Hematopoietic multipotent progenitor cell treated with erythropoietin and hydrocortisone succinate and interleukin-3 and kit ligand, for 15 days (in vitro differentiated cells): ENCODE measurements at regions not wholly inside any gene's neighbourhood (a gene's known extent, or its start where the extent isn't known, plus 50 kb on each side); places are given as distances from the start of the nearest gene placed in this dataset.

ENCODE experiments used
- DNase-seq: peaks from one replicate; pipeline ENCODE4 v3.0.0-alpha.2; 2015; ENCODE audit warnings: low spot score

DNA sequence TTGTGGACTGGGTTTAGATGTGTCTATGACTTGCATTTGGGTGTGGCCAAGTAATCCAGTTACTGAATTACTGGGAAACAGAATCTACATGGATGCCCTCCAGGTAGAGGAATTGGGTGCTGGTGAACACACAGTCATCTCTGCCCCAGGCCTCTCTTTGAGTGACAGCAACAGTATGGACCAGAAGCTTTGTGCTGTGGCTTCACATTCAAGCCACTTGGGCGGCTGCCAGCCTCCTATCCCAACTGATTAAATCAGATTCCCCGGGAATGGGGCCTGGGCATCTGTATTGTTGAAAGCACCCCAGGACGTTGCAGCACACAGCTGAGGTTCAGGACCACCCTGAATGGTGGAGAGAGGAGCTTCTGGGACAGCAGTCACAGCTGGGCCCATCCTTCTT is 144.6 kb downstream of the DHX35 start:
- DNase-seq: no peak

GRCh38 chr20:39105551-39105950 is 143.4 kb downstream of the DHX35 start:
- DNase-seq: no peak

GRCh38 chr20:39103732-39104131 is 141.6 kb downstream of the DHX35 start:
- no peak for DNase-seq

DNA sequence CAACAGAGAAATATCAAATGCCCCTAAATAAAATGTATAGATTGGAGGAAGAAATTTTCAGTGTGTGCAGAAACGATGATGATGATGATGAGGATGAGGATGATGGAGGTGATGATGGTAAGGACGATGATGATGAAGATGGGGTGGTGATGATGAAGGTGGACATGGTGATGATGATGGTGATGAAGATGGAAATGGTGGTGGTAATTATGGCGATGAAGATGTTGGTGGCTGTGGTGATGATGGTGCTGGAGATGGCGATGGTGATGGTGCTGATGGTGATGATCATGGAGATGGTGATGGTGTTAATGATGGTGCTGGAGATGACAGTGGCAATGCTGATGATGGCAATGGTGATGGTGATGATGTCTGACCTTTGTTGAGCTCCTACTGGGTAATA is 141.2 kb downstream of the DHX35 start:
- DNase-seq: no peak

GRCh38 chr20:39101895-39102294 is 139.8 kb downstream of the DHX35 start:
- no peak for DNase-seq

DNA sequence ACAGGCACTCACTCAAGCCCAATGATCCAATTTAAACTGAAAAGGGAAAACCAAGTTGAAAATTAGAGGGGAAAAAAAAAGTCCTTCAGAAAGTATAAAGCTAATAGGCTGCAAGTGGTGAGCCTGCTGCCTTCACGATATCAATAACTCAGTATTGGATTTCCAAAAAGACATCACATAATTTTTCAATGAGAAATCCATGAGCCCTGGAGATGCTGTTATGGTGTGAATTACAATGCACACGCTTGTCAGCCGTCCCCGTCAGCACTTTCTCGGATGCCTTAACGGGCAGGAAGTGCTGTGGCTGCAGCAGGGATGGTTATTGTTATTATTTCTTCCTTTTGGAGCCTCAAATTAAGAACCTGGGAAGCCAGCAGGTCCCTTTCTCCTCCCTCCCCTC is 138.5 kb downstream of the DHX35 start:
- DNase-seq: no peak

- DNase-seq: no peak
Observed at GRCh38 chr20:39097889-39098288, 135.7 kb downstream of the DHX35 start.

- no peak for DNase-seq
Observed at GRCh38 chr20:39095870-39096269, 133.7 kb downstream of the DHX35 start.

DNA sequence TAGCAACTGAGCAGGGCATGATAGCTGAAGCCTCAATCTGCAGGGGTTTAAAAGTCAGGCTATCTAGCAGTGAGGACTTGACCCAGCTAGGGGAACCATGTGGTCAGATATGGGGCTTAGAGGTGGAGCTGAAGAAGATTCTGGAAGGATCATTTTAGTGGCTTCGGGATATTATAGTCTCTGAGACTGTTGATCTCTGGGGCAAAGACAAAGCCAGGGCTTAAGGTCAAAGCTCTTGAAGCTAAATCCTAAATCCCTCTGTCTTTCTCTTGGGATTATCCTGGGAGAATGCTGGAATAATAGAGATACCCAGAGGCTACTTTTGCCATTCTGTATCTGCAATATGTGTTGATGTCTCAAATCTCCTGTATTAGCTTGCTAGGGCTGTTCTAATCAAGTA is 132.2 kb downstream of the DHX35 start:
- DNase-seq: no peak

DNA sequence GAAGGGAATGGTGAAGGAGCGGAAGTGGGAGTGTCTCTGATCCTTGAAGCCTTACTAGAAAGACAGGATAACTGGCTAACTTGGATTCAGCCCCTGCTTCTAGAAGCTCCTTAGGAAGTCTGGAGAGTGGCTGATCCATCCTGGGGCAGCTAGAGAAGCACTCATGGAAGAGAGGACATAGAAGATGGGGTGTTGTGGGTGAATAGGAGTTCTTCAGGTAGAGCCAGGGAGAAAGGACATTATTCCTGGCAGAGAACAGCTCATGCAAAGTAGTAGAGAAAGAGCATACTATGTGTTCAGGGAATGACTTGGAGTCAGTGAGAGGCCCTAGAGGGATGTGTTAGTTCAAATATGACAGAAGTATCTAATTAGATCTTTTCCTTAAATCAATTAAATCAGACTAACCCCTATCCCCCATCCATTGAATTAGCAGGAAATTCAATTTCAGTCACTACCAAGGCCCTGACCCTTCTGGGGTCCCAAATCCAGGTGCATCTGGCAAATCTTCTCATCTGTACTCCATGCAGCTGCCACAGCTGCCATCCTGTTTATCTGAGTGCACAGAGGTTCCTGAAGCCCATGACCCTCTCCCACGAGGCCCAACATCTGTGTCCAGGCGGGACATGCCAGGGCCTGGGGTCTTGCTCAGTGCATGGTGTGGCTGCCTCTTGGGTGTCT is 130.7 kb downstream of the DHX35 start:
- DNase-seq: no peak

DNA sequence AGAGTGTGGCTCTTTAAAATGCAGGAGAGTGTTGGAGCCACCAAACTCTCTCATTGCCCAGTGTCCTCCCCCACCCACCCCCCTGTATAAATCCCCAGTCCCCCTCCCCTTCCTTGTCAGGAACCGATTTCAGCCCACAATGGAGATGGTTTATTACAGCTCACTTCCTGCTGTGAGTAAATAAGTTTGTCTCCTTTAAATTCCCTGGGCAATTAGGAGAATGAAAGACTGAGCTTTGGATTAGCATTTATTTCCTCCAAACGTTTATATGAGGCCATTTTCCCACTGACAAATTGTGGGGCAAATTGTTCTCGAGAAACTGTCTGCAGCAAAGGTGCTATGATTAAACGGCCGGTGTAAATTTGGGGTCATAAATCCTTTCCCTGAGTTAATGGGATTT is 128.8 kb downstream of the DHX35 start:
- no peak for DNase-seq

DNA sequence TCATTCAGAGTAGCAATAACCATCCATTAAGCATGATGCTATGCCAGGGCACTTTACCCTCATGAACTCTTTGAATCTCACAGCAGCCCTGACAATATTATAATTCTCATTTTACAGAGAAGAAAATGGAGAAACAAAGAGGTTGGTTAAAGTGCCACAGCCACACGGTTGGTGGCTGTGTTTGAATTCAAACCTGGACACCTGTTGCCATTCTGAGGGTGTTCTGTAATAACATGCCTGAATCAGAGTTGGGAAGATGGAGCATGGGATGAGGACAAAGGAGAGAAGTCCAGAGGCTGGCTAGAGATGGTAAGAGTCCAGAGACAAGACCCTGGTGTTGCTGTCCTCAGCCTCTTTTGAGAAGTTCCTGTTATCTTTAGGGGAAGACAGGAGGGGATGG is 127.7 kb downstream of the DHX35 start:
- DNase-seq: no peak
